ENCODE measurements at regions not wholly inside any gene's neighbourhood (a gene's known extent, or its start where the extent isn't known, plus 50 kb on each side); places are given as distances from the start of the nearest gene placed in this dataset.

GRCh38 chr6:140045116-140045515 is 670.7 kb upstream of the CITED2 start:
- Histone ChIP-seq H3K27me3 (replicated peaks; ENCODE audit: insufficient read depth, low read length) (no peaks in the 10 kb centered on the region), H3F3A (ENCODE audit: insufficient read depth, low read length) (no peaks in the 10 kb centered on the region), H3K9me2 (replicated peaks; ENCODE audit: insufficient read depth, low read length) (no peaks in the 10 kb centered on the region), H3K9me3 (replicated peaks; ENCODE audit: insufficient read depth, low read length) (no peaks in the 10 kb centered on the region), H4K20me1 (ENCODE audit: insufficient read depth, low read length) (no peaks in the 10 kb centered on the region), H3K4me3 (ENCODE audit: low read length) (no peak overlapping the region), H3K9ac (ENCODE audit: low read length) (no peak overlapping the region), H2AFZ (ENCODE audit: low read length) (no peak overlapping the region), H3K79me2 (ENCODE audit: low read length) (no peaks in the 10 kb centered on the region), H3K27ac (ENCODE audit: low read length) (no peak overlapping the region), H3K4me2 (ENCODE audit: low read depth, low read length) (no peak overlapping the region), H3K4me1 (ENCODE audit: low read length) (no peaks in the 10 kb centered on the region), H3K36me3 (replicated peaks; ENCODE audit: insufficient read depth, low read length) (no peaks in the 10 kb centered on the region)
- no peak for DNase-seq
- no peak for TF ChIP-seq CTCF (IDR thresholded peaks at IDR 0.05; ENCODE audit: low read length)
- no peak for TF ChIP-seq EZH2 (optimal IDR thresholded peaks at IDR 0.05; ENCODE audit: low read depth, low read length)
- TF ChIP-seq EZH2phosphoT487 (IDR thresholded peaks at IDR 0.05; ENCODE audit: low read length) = no peak

GRCh38 chr6:140044626-140045025 is 670.2 kb upstream of the CITED2 start:
- DNase-seq = no peak
- H3K9me2 ChIP-seq (replicated peaks; ENCODE audit: insufficient read depth, low read length) = no peaks in the 10 kb centered on the region
- no peaks in the 10 kb centered on the region for H3F3A ChIP-seq (ENCODE audit: insufficient read depth, low read length)
- H3K27ac ChIP-seq (ENCODE audit: low read length) = no peak overlapping the region
- H3K4me3 ChIP-seq (ENCODE audit: low read length) = no peak overlapping the region
- no peak overlapping the region for H2AFZ ChIP-seq (ENCODE audit: low read length)
- no peaks in the 10 kb centered on the region for H4K20me1 ChIP-seq (ENCODE audit: insufficient read depth, low read length)
- H3K27me3 ChIP-seq (replicated peaks; ENCODE audit: insufficient read depth, low read length) = no peaks in the 10 kb centered on the region
- H3K4me2 ChIP-seq (ENCODE audit: low read depth, low read length) = no peak overlapping the region
- H3K79me2 ChIP-seq (ENCODE audit: low read length) = no peaks in the 10 kb centered on the region
- H3K36me3 ChIP-seq (replicated peaks; ENCODE audit: insufficient read depth, low read length) = no peaks in the 10 kb centered on the region
- H3K9ac ChIP-seq (ENCODE audit: low read length) = no peak overlapping the region
- H3K9me3 ChIP-seq (replicated peaks; ENCODE audit: insufficient read depth, low read length) = no peaks in the 10 kb centered on the region
- no peaks in the 10 kb centered on the region for H3K4me1 ChIP-seq (ENCODE audit: low read length)
- TF ChIP-seq EZH2 (optimal IDR thresholded peaks at IDR 0.05; ENCODE audit: low read depth, low read length) (no peak), EZH2phosphoT487 (IDR thresholded peaks at IDR 0.05; ENCODE audit: low read length) (no peak), CTCF (IDR thresholded peaks at IDR 0.05; ENCODE audit: low read length) (no peak)

- no peak overlapping the region for H3K27ac ChIP-seq (ENCODE audit: low read length)
- TF ChIP-seq CTCF (IDR thresholded peaks at IDR 0.05; ENCODE audit: low read length) = no peak
Observed at GRCh38 chr6:140043762-140044378, 669.4 kb upstream of the CITED2 start.

More at GRCh38 chr6:140043762-140044378, 669.4 kb upstream of the CITED2 start:
- H3K9me2 ChIP-seq (replicated peaks; ENCODE audit: insufficient read depth, low read length) = no peaks in the 10 kb centered on the region
- H3K9ac ChIP-seq (ENCODE audit: low read length) = no peak overlapping the region
- no peaks in the 10 kb centered on the region for H3K4me1 ChIP-seq (ENCODE audit: low read length)
- DNase-seq = no peak
- no peaks in the 10 kb centered on the region for H3F3A ChIP-seq (ENCODE audit: insufficient read depth, low read length)
- H3K79me2 ChIP-seq (ENCODE audit: low read length) = no peaks in the 10 kb centered on the region
- no peak overlapping the region for H3K4me3 ChIP-seq (ENCODE audit: low read length)
- H3K36me3 ChIP-seq (replicated peaks; ENCODE audit: insufficient read depth, low read length) = no peaks in the 10 kb centered on the region
- no peak overlapping the region for H2AFZ ChIP-seq (ENCODE audit: low read length)
- H3K4me2 ChIP-seq (ENCODE audit: low read depth, low read length) = no peak overlapping the region
- H3K9me3 ChIP-seq (replicated peaks; ENCODE audit: insufficient read depth, low read length) = no peaks in the 10 kb centered on the region
- no peaks in the 10 kb centered on the region for H3K27me3 ChIP-seq (replicated peaks; ENCODE audit: insufficient read depth, low read length)
- H4K20me1 ChIP-seq (ENCODE audit: insufficient read depth, low read length) = no peaks in the 10 kb centered on the region
